Osteoblast (primary cell): ENCODE measurements at regions not wholly inside any gene's neighbourhood (a gene's known extent, or its start where the extent isn't known, plus 50 kb on each side); places are given as distances from the start of the nearest gene placed in this dataset.

Experiments used
- DNase-seq: peaks from one replicate; pipeline ENCODE4 v3.0.0; 2011; ENCODE audit warnings: low spot score, mixed read lengths; ENCODE audit not compliant: insufficient read length; ENCODE audit errors: missing footprints
- H2AFZ ChIP-seq: 2 replicates; pipeline ENCODE4 v1.6.0; 2011; ENCODE audit warnings: mild to moderate bottlenecking, low read length
- H3K27ac ChIP-seq: 2 replicates; pipeline ENCODE4 v1.5.1; 2011; ENCODE audit warnings: mild to moderate bottlenecking, low read depth, low read length, moderate library complexity
- H3K27me3 ChIP-seq: 2 replicates; pipeline ENCODE4 v1.6.0; 2012; ENCODE audit warnings: mild to moderate bottlenecking, control low read depth, inconsistent platforms, low read length, moderate library complexity; ENCODE audit not compliant: insufficient read depth
- H3K36me3 ChIP-seq: 2 replicates; pipeline ENCODE4 v1.5.1; 2011; ENCODE audit warnings: mild to moderate bottlenecking, low read length, control low read depth, moderate library complexity; ENCODE audit not compliant: insufficient read depth
- H3K4me1 ChIP-seq: 2 replicates; pipeline ENCODE4 v1.5.1; 2011; ENCODE audit warnings: mild to moderate bottlenecking, low read length, control low read depth, moderate library complexity; ENCODE audit not compliant: insufficient read depth
- H3K4me2 ChIP-seq: 2 replicates; pipeline ENCODE4 v1.6.0; 2011; ENCODE audit warnings: mild to moderate bottlenecking, low read length; ENCODE audit not compliant: insufficient read depth
- H3K4me3 ChIP-seq: fragments of 200-600 bp; sonication (generic); 3 replicates; pipeline ENCODE4 v1.5.1; 2012; ENCODE audit warnings: mild to moderate bottlenecking, low read length, inconsistent platforms; ENCODE audit not compliant: insufficient read depth
- H3K79me2 ChIP-seq: 2 replicates; pipeline ENCODE4 v1.6.0; 2012; ENCODE audit warnings: mild to moderate bottlenecking, low read length, control low read depth, inconsistent platforms; ENCODE audit not compliant: insufficient read depth
- H3K9me3 ChIP-seq: 2 replicates; pipeline ENCODE4 v1.5.1; 2011; ENCODE audit warnings: low read depth, low read length, control low read depth
- H4K20me1 ChIP-seq: 2 replicates; pipeline ENCODE4 v1.6.0; 2012; ENCODE audit warnings: mild to moderate bottlenecking, low read length, control low read depth; ENCODE audit not compliant: insufficient read depth
- CTCF ChIP-seq: IDR thresholded peaks from 2 replicates; pipeline ENCODE4 v1.5.1; 2011; ENCODE audit warnings: mild to moderate bottlenecking, low read depth, low read length, moderate library complexity; ENCODE audit errors: extremely low read depth

DNA sequence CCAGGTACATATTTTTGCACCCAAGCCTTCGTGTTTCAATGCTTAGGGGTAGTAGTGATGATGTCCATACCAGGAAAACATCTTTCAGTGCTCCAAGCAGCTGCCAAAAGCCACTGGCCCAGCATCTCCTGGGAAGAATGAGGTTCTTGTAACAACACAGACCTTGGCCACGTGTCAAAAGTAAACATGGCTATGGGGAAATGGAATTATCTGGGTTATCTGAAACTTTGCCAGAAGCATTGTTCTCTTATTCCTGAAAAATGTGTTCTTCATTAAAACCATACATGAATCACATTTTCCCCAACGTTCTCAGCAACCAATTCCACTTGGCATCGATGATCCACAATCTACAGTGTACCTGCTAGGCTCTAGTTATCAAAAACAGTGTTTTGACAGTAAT lies 524.2 kb upstream of the EEF2KMT start:
- no peaks in the 10 kb centered on the region for H3K27me3 ChIP-seq
- no peak for TF ChIP-seq CTCF
- H2AFZ ChIP-seq = no peak overlapping the region
- H3K27ac ChIP-seq = no peak overlapping the region
- no peak for DNase-seq
- H3K4me2 ChIP-seq = no peak overlapping the region
- no peaks in the 10 kb centered on the region for H3K4me1 ChIP-seq
- no peaks in the 10 kb centered on the region for H3K79me2 ChIP-seq
- no peaks in the 10 kb centered on the region for H3K36me3 ChIP-seq
- H4K20me1 ChIP-seq = no peaks in the 10 kb centered on the region
- no peak overlapping the region for H3K4me3 ChIP-seq
- H3K9me3 ChIP-seq = peaks cover 5% of the 10 kb centered on the region

DNA sequence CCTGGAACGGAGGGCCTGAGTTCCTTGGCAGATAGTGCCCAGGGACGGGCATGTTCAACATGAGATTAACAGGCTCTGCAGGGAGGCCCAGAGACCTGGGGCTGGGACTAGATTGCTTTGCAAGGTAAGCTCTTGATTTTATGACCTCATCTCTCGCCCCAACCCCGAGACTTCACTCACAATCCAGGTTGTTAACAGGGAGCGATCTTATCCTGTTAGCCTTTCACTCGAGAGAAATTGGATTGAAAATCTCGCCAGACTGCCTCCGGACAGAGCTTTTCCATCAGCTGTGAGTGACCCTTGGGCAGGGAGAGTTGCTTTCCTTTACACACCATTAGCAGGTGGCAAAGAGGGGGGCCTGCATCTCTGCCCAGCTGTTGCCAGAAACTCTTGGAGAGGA lies 521.7 kb upstream of the EEF2KMT start:
- no peak overlapping the region for H2AFZ ChIP-seq
- H3K4me1 ChIP-seq = no peaks in the 10 kb centered on the region
- no peak for TF ChIP-seq CTCF
- H3K79me2 ChIP-seq = no peaks in the 10 kb centered on the region
- no peak for DNase-seq
- H3K27me3 ChIP-seq = no peaks in the 10 kb centered on the region
- H3K27ac ChIP-seq = no peak overlapping the region
- H4K20me1 ChIP-seq = no peaks in the 10 kb centered on the region
- H3K9me3 ChIP-seq = peaks cover 5% of the 10 kb centered on the region
- no peak overlapping the region for H3K4me2 ChIP-seq
- H3K4me3 ChIP-seq = no peak overlapping the region
- no peaks in the 10 kb centered on the region for H3K36me3 ChIP-seq

- no peak for TF ChIP-seq CTCF
- H3K36me3 ChIP-seq = no peaks in the 10 kb centered on the region
- no peak overlapping the region for H3K4me3 ChIP-seq
- H4K20me1 ChIP-seq = no peaks in the 10 kb centered on the region
- no peak overlapping the region for H3K4me2 ChIP-seq
- no peaks in the 10 kb centered on the region for H3K79me2 ChIP-seq
- no peaks in the 10 kb centered on the region for H3K27me3 ChIP-seq
- DNase-seq = no peak
- H2AFZ ChIP-seq = no peak overlapping the region
- H3K27ac ChIP-seq = no peak overlapping the region
- no peaks in the 10 kb centered on the region for H3K4me1 ChIP-seq
- H3K9me3 ChIP-seq = peaks cover 1% of the 10 kb centered on the region
These were observed 519.2 kb upstream of the EEF2KMT start for GRCh38 chr16:5616841-5617240.

GRCh38 chr16:5615868-5616642 lies 518.5 kb upstream of the EEF2KMT start:
- Histone ChIP-seq H4K20me1 (no peaks in the 10 kb centered on the region), H2AFZ (no peak overlapping the region), H3K9me3 (peaks cover 1% of the 10 kb centered on the region), H3K27me3 (no peaks in the 10 kb centered on the region), H3K4me3 (no peak overlapping the region), H3K4me2 (no peak overlapping the region), H3K4me1 (no peaks in the 10 kb centered on the region), H3K36me3 (no peaks in the 10 kb centered on the region), H3K27ac (no peak overlapping the region), H3K79me2 (no peaks in the 10 kb centered on the region)
- DNase-seq = no peak
- no peak for TF ChIP-seq CTCF
